GM12864 (cell line): ENCODE measurements at regions not wholly inside any gene's neighbourhood (a gene's known extent, or its start where the extent isn't known, plus 50 kb on each side); places are given as distances from the start of the nearest gene placed in this dataset.

Source experiments
- DNase-seq: peaks from one replicate; pipeline ENCODE4 v3.0.0-alpha.2; 2011; ENCODE audit warnings: low read depth
- H3K4me3 ChIP-seq: 2 replicates; pipeline ENCODE4 v1.5.1; 2011; ENCODE audit warnings: mild to moderate bottlenecking, low read depth, low read length, control low read depth
- TF ChIP-seq, protein P1 (sequence below): IDR thresholded peaks from 2 replicates; pipeline ENCODE4 v1.5.1; 2011; ENCODE audit warnings: low read depth, mild to moderate bottlenecking, moderate library complexity, low read length, control low read depth, inconsistent platforms; ENCODE audit errors: missing control alignments

DNA sequence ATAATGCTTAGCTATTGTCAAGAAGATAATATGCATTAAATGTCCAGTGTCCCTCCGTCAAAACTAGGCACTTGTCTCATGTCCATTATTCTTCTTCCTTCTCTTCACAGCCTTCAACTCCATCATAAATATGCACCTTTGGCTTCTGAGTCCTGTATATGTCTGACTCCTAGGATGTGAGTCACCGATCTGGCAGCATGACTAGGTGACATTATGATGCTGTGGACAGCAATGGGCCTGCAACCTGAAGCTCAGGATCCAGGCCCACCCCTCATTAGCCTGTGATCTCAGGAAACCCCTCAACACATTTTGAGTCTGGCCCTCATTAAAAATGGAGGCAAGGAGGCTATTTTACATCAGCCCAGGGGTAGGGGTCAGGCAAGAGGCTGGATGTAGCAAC is 362.5 kb upstream of the ZMIZ1 start:
- TF ChIP-seq, protein P1, sequence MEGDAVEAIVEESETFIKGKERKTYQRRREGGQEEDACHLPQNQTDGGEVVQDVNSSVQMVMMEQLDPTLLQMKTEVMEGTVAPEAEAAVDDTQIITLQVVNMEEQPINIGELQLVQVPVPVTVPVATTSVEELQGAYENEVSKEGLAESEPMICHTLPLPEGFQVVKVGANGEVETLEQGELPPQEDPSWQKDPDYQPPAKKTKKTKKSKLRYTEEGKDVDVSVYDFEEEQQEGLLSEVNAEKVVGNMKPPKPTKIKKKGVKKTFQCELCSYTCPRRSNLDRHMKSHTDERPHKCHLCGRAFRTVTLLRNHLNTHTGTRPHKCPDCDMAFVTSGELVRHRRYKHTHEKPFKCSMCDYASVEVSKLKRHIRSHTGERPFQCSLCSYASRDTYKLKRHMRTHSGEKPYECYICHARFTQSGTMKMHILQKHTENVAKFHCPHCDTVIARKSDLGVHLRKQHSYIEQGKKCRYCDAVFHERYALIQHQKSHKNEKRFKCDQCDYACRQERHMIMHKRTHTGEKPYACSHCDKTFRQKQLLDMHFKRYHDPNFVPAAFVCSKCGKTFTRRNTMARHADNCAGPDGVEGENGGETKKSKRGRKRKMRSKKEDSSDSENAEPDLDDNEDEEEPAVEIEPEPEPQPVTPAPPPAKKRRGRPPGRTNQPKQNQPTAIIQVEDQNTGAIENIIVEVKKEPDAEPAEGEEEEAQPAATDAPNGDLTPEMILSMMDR, result no peak
- no peak overlapping the region for H3K4me3 ChIP-seq
- DNase-seq, result no peak

- H3K4me3 ChIP-seq, result no peak overlapping the region
- no peak for DNase-seq
- TF ChIP-seq, protein P1, result no peak
Observed at GRCh38 chr10:78706726-78707540, 361.8 kb upstream of the ZMIZ1 start.

GRCh38 chr10:78707745-78708144 is 361.0 kb upstream of the ZMIZ1 start:
- no peak overlapping the region for H3K4me3 ChIP-seq
- TF ChIP-seq, protein P1, result no peak
- no peak for DNase-seq

- H3K4me3 ChIP-seq, result no peak overlapping the region
- no peak for DNase-seq
- TF ChIP-seq, protein P1, result no peak
Observed at GRCh38 chr10:78712147-78712546, 356.6 kb upstream of the ZMIZ1 start.

GRCh38 chr10:78713659-78714058 is 355.1 kb upstream of the ZMIZ1 start:
- no peak overlapping the region for H3K4me3 ChIP-seq
- TF ChIP-seq, protein P1, result no peak
- no peak for DNase-seq

- H3K4me3 ChIP-seq, result no peak overlapping the region
- no peak for DNase-seq
- TF ChIP-seq, protein P1, result no peak
Observed at GRCh38 chr10:78714225-78714624, 354.5 kb upstream of the ZMIZ1 start.

DNA sequence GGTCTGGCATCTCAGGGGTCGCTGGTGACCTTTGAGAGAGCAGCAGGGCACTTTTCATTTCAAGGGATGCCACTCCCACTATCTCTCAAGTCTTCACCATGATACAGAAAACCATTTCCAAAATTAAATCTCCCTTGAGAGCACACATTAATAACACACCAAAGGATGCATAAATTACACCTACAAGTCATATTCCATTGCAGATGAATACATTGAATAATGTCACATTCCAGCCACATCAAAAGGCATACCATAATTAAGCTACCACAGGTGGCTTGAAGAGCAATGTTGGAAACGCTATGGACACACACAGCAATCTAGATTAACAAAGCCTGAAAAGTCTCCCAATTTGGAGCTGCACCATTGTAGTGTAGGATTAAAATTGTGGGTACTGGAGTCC is 353.3 kb upstream of the ZMIZ1 start:
- TF ChIP-seq, protein P1, result no peak
- no peak for DNase-seq
- H3K4me3 ChIP-seq, result no peak overlapping the region
